Amniotic stem cell (primary cell): ENCODE measurements at regions not wholly inside any gene's neighbourhood (a gene's known extent, or its start where the extent isn't known, plus 50 kb on each side); places are given as distances from the start of the nearest gene placed in this dataset.

Experiments
- DNase-seq: peaks from one replicate; lab custom pipeline; 2025; lab: John Stamatoyannopoulos, UW

DNA sequence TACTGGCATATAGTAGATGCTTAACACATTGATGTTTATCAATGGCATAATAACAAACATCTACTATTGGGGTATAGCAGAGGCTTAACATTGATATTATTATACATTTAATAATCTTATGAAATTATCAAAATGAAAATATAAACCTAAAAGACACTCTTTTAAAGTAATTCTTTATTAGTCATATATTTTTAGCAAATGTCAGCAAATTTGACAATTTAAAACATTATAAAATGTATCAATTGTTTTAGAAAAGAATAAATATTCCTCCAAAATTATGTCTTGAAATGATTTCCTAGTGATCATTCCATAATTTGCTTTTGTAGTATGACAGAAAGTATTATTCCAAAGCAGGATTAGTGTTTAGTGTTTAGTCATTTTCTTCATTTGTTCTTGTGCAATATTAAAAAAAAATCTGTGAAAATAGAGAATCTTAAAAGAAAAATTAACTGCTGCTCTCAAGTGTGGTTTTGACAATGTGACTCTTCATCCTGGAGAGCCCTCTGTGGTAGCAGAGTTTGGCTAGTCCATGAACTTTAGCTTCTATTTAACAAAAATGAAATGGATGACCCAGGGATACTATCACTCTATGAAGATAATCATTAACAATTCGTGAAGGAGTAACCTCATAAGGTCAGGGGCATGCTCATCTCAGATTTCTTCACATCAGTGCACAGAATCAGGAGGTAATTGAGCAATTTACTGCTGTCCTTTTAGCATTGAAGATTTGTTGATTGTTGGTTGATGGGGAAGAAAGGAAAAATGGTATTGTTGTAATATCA lies 1018.5 kb downstream of the LRFN5 start:
- DNase-seq = no peak

DNA sequence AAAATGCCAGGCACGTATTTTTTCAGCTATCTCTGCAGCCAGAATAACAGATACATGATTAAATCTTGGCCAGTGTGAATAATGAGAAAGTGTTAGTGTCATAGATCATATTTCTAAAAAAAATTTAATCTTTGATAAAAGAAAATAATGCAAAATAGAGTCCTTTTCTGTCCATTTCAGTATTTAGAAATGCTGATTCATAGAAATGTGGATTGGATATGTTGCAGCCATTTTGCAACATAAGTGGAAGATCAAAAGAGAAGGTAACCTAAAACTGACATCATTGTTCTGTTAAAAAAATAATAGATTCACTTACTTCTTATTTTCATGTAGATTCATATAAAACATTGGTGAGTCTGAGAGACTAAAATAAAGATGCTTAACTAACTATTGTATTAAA lies 1010.3 kb downstream of the LRFN5 start:
- DNase-seq = no peak

DNA sequence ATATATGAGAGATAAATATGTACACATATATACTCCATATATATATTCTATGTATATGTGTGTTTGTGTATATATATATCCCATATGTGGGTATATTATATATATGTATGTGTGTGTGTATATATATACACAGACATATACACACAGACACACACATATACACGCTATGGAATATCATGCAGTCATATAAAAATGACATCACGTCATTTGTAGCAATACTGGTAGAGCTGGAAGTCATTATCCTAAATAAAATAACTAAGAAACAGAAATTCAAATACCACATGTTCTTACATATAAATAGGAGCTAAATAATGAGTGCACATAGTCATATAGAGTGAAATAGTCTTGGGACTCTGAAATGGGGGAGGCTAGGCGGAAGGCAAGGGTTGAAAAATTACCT lies 1000.2 kb downstream of the LRFN5 start:
- DNase-seq = no peak

DNA sequence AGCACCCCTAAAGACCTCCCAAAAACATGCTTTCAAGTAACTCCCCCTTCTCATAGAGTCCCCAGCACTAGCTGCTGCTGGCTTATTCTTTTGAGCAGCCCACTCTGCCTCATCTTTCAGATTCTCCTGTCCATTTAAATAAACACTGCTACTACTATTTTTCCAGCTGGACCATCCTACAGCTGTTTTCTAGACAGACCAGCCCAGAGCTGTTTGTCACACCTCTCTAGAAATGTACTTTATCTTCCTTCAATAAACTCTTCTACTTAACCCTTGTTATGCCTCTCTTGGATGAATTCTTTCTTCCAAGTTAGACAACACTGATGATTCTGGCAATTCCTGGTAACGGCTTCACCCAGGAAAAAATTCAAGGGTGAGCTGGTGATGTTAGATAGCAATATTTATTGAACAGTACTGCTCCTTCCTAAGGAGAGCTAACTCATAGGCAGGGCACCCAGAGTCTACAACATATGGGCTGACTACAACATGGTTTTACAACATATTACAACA lies 995.7 kb downstream of the LRFN5 start:
- DNase-seq = no peak

DNA sequence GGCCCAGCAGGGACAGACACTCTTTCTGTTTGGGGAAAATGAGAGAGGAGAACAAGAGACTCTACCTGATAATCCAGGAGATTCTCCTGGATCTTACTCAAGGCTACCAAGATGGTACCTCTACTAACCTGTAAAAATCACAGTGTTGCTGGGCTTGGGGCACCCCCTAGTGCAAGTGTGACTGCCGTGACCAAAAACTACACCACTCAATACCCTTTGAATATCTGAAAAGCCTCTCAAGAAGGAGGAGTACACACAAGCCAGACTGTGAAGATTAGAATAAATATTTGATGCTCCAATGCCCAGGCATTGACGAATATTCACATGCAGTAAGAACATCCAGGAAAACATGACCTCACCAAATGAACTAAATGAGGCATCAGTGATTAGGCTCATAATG lies 965.4 kb downstream of the LRFN5 start:
- DNase-seq = no peak

DNA sequence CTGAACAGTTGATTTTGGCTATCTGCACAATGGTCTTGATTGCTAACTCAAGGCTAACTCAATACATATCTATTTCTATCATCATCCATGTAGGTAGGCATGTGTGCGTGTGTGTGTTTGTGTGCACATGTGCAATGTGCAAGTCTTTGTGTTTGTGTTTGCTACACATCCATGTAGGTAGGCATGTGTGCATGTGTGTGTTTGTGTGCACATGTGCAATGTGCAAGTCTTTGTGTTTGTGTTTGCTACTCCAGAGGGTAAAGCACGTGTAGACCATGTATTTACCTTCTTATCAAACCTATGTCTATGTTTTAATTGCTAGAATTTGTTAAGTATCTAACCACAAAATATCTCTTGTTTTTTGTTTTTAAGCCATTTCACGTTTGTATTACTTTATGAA lies 962.6 kb downstream of the LRFN5 start:
- DNase-seq = no peak

DNA sequence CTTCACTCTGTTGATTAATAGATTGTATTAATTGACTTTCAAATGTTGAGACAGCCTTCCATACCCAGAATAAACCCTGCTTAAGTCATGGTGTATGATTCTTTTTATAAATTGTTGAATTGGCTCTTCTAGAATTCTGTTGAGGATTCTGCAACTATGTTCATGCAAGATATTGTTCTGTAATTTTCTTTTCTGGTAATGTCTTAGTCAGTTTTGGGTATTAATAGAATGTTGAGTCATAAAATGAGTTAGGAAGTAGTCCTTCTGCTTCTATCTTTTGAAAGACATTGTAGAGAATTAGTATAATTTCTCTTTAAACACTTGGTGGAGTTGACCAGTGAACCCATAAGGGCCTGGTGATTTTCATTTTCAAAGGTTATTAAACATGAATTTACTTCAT lies 958.9 kb downstream of the LRFN5 start:
- DNase-seq = no peak

DNA sequence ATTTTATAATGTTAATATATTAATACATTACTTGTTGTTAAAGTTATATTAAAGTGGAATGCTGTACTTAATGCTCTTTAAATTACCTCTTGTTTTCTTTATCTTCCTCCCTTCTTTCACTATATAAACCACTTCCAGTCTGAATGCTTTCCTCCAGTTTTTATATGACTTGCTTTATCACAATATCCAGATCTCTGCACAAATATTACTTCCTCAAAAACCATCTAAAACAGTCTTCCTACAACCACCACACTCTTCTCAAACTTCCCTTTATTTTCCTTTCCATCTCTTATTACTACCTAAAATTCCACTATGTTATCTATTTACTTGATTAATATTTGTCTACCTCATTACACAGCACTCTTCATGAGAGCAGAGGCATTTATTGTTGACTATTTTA lies 956.6 kb downstream of the LRFN5 start:
- no peak for DNase-seq

DNA sequence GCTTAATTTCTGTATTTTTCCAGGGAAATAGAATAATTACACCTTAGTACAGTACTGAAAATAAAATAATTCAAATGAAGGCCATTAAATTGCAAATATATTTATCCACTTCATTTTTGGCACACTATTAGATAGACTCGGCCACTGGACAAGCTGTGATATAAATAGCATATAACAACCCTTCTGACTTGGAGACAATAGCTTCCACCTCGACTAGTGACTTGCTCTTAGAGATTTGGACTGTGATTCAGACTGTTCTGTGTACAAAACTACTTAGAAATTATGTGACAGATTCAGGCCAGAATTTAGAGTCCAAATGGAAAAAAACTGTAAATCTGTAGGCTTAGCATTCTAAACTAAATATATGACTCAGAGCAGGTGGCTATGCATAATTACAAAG lies 949.9 kb downstream of the LRFN5 start:
- DNase-seq = no peak

DNA sequence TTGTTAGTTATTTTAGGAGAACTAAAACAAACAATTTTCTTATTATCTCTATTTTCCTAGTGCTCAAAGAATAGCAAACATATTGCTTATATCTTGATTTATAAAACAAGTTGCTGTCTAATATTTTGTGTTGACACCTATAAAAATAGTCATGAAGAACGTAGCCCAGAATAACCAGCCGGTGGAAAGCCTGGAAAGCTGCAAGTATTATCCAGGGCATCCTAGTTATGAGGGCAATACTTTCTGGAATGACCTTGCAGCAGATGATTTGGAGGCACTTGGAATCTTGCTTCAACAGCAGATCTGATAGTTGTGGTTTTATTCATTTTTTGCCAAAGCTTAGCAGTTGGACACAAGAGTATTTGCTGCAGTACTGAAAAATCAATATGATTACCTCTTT lies 948.7 kb downstream of the LRFN5 start:
- DNase-seq = no peak

DNA sequence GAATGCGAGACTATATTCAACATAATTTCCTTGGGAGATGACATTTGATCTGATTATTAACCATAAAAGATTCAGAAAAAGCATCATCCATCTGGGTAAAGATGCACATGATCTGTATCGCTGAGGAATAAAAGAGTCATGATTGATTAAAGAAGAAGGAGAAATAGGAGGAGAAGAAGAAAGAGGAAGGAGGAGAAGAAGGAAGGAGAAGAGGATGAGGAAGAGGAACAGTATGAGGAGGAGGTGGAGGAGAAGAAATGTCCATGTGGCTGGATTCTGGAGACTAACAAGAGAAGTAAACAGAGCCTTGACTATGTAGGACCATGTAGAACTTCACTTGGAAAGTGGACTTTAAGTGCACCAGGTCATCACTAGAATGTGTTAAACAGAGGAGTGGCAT lies 947.4 kb downstream of the LRFN5 start:
- DNase-seq = no peak

DNA sequence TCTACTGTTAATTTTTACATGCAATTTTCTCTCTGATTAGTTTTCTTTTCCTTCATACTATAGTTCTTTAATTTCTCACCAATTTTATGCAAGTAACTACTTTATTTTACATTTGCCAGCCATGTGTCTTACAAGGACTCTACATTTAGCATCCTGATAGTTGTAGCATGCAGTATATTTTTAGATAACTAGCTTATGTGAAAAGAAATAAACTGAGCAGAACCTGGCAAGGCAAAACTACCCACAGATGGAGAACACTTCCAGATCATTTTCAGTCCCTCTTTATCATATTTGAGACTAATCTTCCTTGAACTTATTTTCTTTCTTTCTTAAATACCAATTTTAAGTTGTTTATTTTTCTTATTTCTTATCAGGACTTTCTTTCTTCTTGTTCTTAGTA lies 943.6 kb downstream of the LRFN5 start:
- DNase-seq = no peak

DNA sequence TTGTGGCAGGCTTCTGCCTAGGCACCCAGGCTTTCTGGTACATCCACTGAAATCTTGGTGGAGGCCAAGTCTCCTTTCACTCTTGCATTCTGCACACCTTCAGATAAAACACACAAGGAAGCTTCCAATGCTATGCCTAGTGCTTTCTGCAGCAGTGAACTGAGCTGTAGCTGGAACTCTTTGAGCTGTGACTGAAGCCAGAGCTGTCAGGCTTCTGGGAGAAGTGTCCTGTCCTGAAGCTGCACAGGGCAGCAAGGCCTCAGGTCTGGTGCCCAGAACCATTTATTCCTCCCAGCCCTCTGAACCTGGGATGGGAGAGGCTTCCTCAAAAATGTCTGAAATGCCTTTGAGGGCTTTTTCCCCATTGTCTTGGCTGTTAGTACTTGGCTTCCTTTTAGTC lies 941.7 kb downstream of the LRFN5 start:
- no peak for DNase-seq

DNA sequence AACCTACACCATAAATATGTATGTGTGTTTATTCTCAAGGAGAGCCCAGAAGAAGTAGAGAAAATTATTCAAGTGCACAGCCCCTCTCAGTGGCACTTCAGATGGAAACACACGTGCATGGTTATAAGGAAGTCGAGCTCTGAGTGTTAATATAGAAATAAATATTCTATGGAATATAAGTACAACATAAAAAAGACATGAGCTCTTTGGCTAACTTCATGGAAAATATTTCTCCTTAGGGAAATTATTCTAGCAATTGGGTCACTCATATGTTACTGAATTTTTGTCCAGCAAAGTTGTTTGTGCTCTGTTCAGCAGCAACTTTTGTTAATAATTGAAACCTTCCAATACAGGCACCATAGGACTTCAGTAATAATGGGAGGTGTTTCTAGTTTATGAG lies 939.0 kb downstream of the LRFN5 start:
- no peak for DNase-seq

DNA sequence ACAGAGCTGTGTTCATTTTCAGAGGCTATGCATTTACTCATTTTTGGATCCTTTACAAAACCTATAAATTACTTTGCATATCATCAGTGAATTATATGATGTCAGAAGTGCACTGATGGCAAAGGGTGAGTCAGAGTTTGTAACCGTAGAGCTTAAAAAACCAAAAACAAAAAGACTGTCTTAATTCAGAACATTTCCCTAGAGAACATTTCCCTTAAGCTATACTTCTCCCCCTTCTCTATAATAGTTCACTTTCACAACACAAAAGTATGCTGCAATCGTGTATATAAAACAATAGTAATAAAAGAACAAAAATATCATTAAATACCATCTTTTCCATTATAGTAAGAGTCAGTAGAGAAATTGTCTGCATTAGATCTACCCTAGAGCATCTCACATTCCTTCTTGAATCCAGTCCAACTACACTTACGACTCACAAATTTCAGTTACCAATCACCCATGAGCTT lies 934.9 kb downstream of the LRFN5 start:
- no peak for DNase-seq

DNA sequence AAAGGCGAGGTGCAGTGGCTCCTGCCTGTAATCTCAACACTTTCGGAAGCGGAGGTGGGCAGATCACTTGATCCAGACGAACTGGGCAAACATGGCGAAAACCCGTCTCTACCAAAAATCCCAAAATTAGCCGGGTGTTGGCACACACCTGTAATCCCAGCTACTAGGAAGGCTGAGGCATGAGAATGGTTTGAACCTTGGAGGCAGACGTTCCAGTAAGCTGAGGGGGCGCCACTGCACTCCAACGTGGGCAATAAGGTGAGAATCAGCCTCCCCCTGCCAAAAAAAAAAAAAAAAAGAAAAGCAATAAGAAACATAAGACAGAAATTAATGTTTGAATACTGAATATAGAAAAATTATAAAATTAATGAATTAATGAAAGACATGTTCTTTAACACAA lies 928.7 kb downstream of the LRFN5 start:
- DNase-seq = no peak

DNA sequence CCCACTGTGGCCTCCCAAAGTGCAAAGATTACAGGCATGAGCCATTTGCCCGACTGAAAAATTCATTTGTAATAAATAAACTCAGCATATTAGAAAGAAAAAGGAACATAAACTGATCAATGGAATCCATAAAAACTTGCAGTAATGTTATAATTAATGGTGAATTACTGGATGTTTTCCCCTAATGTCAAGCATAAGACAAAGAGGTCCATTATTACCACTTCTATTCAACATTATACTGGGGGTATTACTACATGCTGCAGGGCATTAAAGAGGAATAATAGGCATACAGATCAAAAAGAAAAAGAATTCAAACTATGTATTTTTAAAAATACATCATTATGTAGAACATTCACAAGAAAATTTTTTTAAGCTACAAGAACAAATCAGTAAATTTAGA lies 926.8 kb downstream of the LRFN5 start:
- DNase-seq = no peak

DNA sequence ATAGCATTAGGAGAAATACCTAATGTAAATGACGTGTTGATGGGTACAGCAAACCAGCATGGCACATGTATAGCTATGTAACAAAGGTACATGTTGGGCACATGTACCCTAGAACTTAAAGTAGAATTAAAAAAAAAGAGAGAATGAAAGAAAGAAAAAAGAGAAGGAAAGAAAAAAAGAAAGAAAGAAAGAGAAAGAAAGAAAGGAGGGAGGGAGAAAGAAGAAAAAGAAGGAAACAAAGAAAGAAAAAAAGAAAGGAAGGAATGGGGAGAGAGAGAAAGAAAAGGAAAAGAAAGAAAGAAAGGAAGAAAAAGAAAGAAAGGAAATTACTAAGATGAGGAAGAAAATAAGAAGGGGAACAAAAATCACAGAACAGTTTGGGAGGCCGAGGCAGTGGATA lies 925.5 kb downstream of the LRFN5 start:
- no peak for DNase-seq

DNA sequence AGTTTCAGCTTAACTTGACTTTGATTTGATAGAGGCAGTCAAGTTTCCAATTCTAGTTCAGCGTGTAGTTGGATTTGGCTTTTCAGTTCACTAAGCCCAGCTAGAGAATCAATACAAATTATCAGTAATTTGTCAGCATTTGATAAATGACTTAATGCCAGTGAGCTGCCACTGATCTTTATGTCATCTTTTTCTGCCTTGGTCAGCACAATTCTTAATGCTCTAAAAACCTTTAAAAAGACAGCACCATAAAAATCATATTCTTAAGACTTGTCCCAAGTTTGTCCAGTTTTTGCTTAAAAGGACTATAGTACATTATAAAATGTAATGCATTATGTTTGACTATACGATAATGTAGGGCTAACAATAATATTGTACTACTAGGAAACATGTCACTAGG lies 920.5 kb downstream of the LRFN5 start:
- no peak for DNase-seq

DNA sequence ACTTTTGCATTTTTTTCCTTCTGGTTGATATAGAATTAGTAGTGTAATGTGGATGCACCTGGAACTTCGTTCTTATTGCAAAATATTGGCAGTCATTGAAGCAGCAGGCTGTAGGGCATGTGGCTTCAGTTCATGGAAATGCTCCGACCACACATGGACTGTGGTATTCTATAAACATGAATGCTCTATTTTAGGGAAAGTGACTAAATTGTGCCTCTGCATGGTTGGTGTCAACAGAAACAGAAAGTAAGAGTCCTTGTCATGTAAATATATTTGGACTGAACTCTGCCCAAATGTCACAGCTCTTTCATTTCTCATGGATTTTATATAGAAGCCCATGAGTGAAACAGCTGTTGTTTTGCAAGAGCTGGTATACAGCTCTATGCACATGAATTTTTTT lies 917.0 kb downstream of the LRFN5 start:
- DNase-seq = no peak

DNA sequence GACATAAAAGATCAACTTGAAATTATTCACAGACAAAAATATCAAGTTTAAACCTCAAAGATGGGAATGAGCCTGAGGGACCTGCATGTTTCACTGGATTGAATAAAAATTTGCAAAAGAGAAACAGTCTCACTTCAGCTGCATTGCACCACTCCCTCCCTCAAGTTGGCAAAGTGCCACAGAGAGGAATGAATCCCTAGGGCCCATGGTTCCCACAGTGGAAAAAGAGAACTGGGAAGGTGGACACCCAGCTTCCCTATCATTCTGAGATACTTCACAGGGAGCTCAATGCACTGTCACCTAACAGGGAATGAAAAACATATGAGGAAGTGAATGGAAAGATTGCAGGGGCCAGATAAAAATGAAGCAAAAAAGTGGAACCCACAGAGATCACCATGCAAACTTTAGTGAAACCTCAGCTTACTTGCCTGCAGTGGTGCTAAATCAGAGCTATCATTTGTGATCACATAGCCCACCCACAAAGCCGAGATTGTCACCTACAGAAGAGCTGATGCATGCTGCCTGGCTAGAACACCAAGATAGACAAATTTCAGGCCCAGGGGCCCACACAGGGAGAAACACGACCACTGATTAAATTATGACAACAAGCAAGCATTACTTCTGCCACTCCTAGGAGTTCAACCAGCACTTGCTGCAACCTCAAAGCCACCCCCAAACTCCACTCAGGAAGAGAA lies 911.3 kb downstream of the LRFN5 start:
- no peak for DNase-seq

DNA sequence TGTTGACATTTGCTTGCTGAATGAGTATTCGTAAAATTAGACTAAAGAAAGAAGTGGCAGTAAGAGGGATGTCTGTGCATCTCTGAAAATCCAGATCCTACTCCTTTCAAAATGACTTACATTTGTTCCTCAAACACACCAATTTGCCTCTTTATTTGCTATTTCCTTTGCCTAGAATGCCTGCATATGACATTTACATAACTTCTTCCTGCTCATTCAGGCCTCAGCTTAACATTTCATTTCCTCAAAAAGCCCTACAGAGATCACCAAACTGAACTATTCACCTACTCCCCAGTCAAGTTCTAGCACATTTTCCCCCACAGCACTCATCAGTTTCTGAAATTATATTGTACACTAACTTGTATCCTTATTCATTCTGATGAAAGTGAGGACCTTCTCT lies 907.2 kb downstream of the LRFN5 start:
- no peak for DNase-seq

DNA sequence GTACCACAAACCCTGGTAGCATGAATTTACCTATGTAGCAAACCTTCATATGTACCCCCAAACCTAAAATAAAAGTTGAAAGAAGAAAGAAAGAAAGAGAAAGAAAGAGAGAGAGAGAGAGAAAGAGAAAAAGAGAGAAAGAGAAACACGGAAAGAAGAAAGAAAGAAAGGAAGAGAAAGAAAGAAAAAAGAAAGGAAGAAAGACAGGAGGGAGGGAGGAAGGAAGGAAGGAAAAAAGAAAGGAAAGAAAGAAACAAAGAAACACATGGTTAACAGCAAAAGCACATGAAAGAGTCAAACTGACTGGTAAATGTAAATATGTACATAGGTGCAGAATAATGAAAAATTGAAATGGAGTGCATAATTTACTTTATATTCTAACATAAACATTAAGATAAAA lies 903.4 kb downstream of the LRFN5 start:
- no peak for DNase-seq
